HG03469 (cell line): ENCODE measurements at regions not wholly inside any gene's neighbourhood (a gene's known extent, or its start where the extent isn't known, plus 50 kb on each side); places are given as distances from the start of the nearest gene placed in this dataset.
"Not testable (repeated sequence)": the region's sequence is repeated elsewhere in the genome, so short reads cannot be mapped to it uniquely, and the experiment has no call there.

Source experiments
- ATAC-seq: cut with Tn5 transposase; IDR thresholded peaks from one replicate; pipeline ENCODE4 v1.9.1; 2021; ENCODE audit warnings: mild to moderate bottlenecking, moderate library complexity, moderate number of reproducible peaks; ENCODE audit not compliant: unreplicated experiment

- no peak for ATAC-seq
Observed at GRCh38 chr6:4242601-4243000, 107.2 kb upstream of the ECI2 start.

DNA sequence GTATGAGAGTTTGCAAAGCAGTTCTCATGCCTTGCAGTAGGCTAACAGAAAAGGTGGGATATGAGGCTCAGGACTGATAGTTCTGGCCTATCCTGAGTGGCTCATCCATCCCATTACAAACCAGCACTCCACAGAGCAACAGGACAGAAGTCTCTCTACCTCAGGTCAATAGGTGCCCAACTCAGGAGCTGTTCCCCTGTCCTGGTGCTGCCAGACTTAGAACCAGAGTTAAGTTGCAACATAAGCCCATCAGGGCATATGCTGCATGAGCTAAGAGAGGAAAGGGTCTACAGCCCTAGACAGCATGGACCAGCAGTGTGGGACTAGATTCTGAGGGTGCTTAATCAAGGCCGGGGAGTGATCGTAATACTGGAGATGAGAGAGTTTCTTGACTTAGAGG, 104.8 kb upstream of the ECI2 start:
- ATAC-seq = no peak

- no peak for ATAC-seq
Observed at GRCh38 chr6:4225161-4225872, 89.9 kb upstream of the ECI2 start.

DNA sequence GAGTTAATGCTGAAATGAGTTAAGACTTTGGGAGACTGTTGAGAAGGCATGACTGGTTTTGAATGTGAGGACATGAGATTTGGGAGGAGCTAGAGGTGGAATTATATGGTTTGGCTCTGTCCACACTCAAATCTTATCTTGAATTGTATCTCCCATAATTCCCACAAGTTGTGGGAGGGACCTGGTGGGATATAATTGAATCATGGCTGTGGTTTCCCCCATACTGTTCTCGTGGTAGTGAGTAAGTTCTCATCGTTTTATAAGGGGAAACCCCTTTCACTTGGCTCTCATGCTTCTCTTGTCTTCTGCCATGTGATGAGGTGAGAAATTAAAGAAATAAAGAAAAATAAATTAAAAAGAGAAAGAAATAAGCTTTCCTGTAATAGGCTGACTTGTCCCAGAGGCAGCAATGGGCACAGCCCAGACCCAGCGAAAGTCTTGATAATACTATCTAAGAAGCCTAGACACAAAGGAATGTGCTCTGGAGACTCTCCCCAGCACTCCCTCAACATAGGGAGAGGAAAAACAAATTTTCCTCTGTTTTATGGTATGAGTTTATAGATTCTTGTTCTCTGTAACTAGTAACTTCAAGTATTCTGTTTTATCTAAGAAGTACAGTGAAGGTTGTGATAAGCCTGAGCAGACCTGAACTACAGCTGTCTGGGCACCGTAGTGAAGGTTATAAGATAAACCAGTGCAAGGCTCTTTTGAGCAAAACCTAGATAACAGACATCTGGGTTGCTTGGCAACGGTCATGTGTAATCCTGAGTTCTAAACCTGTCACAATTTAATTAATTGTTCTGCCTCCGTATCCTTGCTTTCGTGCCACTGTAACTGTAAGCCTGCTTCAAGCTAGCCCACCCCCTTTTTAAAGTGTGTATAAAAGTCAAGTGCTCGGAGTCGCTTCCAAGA, 88.9 kb upstream of the ECI2 start:
- ATAC-seq = no peak

GRCh38 chr6:4220558-4220957, 85.2 kb upstream of the ECI2 start:
- no peak for ATAC-seq

- ATAC-seq = not testable (repeated sequence)
Observed at GRCh38 chr6:4218619-4219317, 83.4 kb upstream of the ECI2 start.

DNA sequence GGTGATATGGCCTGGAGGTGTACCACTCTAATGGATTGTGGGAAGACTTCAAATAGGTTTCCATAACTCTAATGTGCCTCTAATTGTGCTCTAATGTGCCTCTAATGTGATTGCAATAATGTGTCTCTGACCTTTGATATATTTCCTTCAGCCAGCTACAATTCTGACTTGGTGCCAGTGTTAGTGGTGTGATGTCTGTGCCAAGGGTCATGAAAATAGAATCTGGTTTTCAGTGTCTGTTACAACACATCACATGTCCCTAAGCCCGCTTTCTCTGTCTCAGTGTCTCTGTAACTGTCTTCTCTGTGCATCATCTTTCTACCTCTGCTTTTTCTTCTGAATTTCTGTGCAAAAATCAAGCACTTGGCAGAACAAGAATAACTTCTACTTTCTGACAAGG, 77.2 kb upstream of the ECI2 start:
- no peak for ATAC-seq

DNA sequence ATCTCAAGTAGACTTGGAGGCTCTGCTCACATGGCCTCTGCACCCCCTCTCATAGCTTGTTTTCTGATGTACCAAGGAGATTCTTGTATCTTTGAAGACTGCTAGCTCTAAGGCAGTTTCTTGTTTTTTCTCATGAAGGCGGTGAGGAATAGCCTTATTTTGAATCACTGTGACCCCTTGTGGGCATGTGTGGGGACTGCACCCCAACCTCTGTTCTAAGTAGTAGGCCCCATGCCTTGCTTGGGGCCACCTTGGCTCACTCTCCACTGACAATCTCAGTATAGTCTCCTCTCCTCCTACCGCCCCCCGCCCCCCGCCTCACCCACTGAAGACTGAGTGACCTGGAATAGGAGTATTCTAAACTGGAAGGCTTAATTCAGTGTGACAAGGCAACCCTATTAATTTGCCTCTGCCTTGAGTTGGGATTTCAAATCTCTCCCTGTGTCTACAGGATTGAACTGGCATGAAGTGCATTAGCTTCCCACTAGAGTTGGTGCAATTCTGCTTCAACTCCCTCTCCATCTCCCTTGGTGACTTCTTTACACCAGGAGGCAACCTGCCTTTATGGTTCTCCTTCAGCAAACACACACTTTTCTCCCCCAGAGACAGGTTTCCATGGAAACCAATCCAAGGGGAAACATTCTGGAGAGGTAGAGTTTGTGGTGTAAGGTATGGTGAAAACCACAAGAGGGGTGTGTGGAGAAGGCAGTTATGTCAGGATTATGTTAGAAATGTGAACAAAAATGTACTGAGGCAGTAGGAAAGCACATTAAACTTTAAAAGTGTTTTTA, 75.4 kb upstream of the ECI2 start:
- peak; percentile 65 for ATAC-seq

DNA sequence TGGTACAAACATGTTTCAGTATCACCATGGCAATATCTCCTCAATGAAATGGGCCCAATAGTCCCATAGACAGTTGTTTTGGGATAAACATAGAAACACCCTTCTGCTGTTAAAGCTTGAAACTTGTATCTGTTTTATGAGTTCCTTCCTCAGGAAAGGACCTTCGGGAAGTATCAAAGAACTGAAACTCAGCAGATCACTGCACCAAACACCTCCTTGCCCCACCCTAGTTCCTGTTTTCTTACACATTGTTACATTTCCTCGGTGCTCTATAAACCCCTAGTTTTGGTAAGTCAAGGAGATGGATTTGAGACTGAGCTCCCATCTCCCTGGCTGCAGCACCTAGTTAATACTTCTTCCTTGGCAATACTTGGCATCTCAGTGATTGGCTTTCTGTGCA, 73.8 kb upstream of the ECI2 start:
- no peak for ATAC-seq

- ATAC-seq = no peak
Observed at GRCh38 chr6:4208158-4208557, 72.8 kb upstream of the ECI2 start.

GRCh38 chr6:4203642-4204417, 68.5 kb upstream of the ECI2 start:
- not testable (repeated sequence) for ATAC-seq

DNA sequence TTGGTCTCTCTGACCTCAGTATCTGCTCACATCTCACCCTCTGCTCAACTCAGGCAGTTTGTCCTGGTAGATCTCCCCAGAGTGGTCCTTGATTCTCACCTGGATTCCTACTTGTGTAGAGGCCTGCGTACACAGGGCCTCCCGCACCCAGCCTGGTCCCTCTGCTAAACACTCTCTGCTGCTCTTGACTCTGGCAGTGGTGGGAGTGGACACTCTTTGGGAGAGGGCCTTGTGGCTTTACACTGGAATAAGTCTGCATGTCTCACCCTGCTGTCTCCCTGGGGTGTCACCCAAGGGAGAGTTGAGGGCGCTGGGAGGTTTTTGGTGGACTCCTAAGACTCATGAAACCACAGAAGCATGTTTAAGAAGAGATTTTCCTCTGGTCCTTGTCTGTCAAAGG, 57.3 kb upstream of the ECI2 start:
- no peak for ATAC-seq

- no peak for ATAC-seq
Observed at GRCh38 chr6:4192173-4192572, 56.8 kb upstream of the ECI2 start.

- ATAC-seq = no peak
Observed at GRCh38 chr6:4191271-4191721, 55.9 kb upstream of the ECI2 start.

DNA sequence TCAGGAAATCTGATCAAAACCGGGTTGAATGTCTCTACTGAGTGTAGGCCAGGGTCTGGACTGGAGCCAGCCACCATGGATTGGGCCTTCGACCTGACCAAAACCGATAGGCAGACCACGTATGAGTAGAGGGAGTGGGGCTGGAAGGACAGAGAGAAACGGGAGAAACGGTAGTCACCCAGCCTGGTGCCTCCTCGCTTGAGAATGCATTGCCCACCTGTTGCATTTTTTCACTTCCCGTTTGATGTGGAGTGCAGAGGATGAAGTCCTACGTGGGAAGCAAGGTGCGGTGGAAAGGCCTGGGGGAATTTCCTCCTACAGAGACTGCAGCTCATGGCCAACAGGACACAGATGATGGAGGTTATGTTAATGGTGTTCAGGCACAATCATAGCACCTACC, 53.9 kb upstream of the ECI2 start:
- ATAC-seq = no peak

GRCh38 chr6:4188801-4189200, 53.4 kb upstream of the ECI2 start:
- ATAC-seq = no peak

- no peak for ATAC-seq
Observed at GRCh38 chr6:4187480-4187879, 52.1 kb upstream of the ECI2 start.

- no peak for ATAC-seq
Observed at GRCh38 chr6:4186385-4186784, 51.0 kb upstream of the ECI2 start.

DNA sequence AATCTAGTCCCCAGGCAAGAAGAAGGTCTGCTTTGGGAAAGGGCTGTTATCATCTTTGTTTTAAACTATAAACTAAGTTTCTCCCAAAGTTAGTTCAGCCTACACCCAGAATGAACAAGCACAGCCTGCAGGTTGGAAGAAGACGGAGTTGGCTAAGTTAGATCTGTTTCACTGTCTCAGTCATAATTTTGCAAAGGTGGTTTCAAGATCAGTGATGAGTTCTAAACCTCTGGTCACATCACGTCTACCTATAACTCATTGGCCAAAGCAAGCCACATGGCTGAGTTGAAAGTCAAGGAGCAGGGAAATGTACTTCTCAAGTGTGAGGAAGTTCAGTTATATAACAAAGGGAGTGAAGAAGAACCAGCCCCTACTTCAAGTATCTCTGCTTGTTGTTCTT, 50.5 kb upstream of the ECI2 start:
- ATAC-seq = no peak

GRCh38 chr6:4185419-4185818, 50.0 kb upstream of the ECI2 start:
- no peak for ATAC-seq
